ENCODE measurements at regions not wholly inside any gene's neighbourhood (a gene's known extent, or its start where the extent isn't known, plus 50 kb on each side); places are given as distances from the start of the nearest gene placed in this dataset.

DNA sequence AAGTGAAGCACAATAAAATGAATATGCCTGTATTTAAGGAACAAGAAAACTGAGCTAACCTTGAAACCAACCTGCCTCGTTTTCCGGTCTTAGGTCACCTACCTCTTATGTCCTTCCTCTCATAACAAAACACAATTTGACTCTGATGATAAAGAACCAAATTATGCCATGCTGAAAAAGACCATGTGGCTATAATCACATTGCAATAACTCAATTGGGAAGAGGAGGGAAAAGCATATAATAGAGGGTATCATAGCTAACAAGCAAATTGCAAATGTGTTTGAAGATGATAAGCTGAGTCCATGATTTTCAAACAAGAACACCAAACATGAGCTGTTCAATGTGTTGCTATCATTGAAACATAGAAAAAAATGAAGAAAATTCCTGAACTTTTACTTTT lies 260.8 kb downstream of the PLK2 start:
- TF ChIP-seq, protein P1, sequence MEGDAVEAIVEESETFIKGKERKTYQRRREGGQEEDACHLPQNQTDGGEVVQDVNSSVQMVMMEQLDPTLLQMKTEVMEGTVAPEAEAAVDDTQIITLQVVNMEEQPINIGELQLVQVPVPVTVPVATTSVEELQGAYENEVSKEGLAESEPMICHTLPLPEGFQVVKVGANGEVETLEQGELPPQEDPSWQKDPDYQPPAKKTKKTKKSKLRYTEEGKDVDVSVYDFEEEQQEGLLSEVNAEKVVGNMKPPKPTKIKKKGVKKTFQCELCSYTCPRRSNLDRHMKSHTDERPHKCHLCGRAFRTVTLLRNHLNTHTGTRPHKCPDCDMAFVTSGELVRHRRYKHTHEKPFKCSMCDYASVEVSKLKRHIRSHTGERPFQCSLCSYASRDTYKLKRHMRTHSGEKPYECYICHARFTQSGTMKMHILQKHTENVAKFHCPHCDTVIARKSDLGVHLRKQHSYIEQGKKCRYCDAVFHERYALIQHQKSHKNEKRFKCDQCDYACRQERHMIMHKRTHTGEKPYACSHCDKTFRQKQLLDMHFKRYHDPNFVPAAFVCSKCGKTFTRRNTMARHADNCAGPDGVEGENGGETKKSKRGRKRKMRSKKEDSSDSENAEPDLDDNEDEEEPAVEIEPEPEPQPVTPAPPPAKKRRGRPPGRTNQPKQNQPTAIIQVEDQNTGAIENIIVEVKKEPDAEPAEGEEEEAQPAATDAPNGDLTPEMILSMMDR (IDR thresholded peaks at IDR 0.05; ENCODE audit: insufficient read depth, low read depth, low read length): no peak
- no peak for TF ChIP-seq EZH2 (IDR thresholded peaks at IDR 0.05; ENCODE audit: insufficient read depth, low read length)
